IPS-11a (cell line): ENCODE measurements at regions not wholly inside any gene's neighbourhood (a gene's known extent, or its start where the extent isn't known, plus 50 kb on each side); places are given as distances from the start of the nearest gene placed in this dataset.
"Not testable (repeated sequence)": the region's sequence is repeated elsewhere in the genome, so short reads cannot be mapped to it uniquely, and the experiment has no call there.

ENCODE experiments used
- H3K4me3 ChIP-seq: one replicate; pipeline ENCODE4 v1.5.1; 2013; ENCODE audit warnings: low read depth, low read length, control low read depth

GRCh38 chr1:194787001-194787400 lies 1600.6 kb upstream of the B3GALT2 start:
- H3K4me3 ChIP-seq: no peak overlapping the region

- no peak overlapping the region for H3K4me3 ChIP-seq
Measured at GRCh38 chr1:194786027-194786426, 1599.6 kb upstream of the B3GALT2 start.

GRCh38 chr1:194776657-194777056 lies 1590.2 kb upstream of the B3GALT2 start:
- H3K4me3 ChIP-seq: no peak overlapping the region

DNA sequence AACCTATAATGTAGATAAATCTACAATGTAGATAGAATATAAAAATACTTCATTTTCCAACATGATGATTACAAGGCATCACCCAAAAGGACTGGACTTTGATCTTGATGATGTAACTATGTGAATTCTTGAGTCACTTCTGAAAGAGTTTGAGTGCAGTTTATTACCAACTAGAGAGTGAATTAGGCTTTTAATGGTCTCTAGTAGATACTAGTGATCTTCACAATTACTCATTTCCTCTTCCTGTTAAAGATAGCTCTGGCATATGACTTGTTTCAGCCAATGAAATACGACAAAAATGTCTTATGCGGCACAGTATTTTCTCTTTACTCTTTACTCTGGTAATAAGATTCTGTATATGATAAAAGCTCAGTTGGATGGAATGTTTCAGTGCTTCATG lies 1588.1 kb upstream of the B3GALT2 start:
- H3K4me3 ChIP-seq: no peak overlapping the region

DNA sequence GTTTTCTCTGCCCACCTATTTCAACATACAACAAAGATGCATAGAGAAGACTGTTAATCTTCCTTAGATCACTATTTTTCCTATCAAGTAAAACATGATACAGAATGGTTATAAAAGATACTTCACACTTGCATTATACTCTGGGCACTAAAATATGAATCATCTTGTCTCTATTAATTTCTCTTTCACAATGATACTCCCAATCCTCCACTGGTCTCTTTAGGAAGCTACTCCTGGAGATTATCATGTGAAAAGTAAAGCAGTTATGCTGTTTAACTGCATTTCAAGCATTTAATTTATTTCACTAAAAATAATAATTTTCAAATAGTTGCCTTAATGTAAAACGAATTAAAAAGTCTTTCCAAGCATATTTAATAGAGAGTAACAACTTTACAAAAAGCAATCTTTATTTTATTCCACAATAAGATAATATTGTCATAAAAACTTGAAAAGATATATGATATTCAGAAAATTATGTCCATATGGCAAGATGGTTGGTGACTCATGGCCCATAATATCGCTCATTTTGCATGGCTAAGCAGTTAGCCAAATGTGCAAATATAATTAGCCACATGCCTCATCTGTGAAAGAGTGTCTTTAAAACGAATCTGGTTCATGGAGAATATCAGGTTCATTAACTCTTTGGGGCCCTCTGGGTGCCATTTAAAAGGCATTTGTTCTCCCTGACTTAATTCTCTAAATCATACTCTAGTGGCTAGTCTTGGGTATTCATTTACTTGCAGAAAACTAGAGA lies 1569.0 kb upstream of the B3GALT2 start:
- no peak overlapping the region for H3K4me3 ChIP-seq

- H3K4me3 ChIP-seq: not testable (repeated sequence)
Measured at GRCh38 chr1:194738843-194739242, 1552.4 kb upstream of the B3GALT2 start.

DNA sequence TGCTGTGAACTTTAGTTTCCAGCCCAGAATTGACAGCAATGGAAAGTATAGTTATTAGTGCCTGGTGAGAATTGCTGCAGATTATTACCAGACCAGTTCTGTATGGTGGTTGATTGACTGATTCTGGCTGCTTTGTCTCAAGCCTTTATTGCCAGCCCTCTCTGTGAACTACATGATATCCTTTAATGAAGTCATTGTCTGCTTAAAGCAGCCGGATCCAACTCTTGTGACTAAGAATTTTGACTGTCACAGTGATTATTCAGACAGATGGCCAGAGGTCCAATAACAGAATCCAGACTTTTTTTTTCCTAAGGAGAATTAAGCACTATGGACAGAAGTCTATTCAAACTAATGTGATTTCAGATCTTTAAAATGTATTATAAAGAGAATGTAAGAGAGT lies 1548.6 kb upstream of the B3GALT2 start:
- H3K4me3 ChIP-seq: no peak overlapping the region

GRCh38 chr1:194731025-194731424 lies 1544.6 kb upstream of the B3GALT2 start:
- H3K4me3 ChIP-seq: no peak overlapping the region

- no peak overlapping the region for H3K4me3 ChIP-seq
Measured at GRCh38 chr1:194730304-194730703, 1543.9 kb upstream of the B3GALT2 start.

DNA sequence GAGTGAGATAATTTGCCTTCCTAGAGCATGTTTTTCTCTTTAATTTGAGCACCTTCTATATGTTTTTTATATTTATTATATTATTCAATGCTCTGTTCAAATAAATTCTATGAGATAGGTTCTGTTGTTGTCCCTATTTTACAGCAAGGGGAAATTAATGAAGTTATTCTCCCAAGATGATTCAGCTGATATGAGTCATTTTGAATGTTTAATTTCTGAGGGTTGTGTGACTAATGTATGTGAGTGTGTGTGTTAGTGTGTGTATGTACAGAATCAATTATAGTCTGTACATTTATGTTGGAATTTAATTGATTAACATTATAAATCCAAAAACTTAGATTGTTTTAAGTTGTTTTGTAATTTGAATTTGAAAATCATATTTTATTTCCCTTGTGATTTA lies 1536.7 kb upstream of the B3GALT2 start:
- H3K4me3 ChIP-seq: no peak overlapping the region

GRCh38 chr1:194717941-194718340 lies 1531.5 kb upstream of the B3GALT2 start:
- H3K4me3 ChIP-seq: no peak overlapping the region

DNA sequence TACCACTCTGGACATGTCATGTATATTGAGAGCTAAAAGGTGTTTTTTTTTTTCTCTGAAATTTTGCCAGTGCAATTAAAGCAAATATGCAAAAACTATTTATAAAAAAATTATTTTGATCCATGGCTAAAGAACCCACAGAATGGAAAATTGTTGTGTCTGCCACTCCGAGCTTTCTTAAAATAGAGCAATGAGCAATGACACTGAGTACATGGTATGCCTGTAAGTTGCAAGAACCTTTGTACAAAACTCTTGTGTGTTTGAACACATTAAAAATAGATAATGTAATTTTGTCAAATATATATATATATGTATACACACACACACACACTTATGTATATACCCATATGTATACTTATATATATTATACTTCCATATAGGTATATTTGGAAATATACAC lies 1530.9 kb upstream of the B3GALT2 start:
- H3K4me3 ChIP-seq: no peak overlapping the region

DNA sequence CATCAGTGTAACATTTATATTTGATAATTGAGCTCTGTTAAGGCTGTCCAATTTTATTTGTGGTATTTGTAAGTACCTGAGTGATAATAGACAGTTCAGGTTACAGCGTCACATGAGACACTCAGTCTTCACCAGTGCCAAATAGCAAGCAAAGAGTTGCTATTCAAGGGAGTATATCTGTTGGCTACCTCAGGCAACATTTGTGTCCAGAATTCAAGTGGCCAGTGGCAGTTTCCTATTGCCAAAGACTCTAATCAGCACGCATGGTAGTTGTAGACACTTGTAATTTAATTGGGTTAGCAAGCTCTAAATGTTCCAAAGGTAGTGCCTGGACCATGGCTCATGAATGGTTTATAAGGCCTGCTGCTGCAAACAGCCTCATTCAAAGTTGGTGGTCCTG lies 1524.3 kb upstream of the B3GALT2 start:
- H3K4me3 ChIP-seq: no peak overlapping the region

GRCh38 chr1:194709439-194709838 lies 1523.0 kb upstream of the B3GALT2 start:
- no peak overlapping the region for H3K4me3 ChIP-seq

- H3K4me3 ChIP-seq: no peak overlapping the region
Measured at GRCh38 chr1:194707074-194707473, 1520.7 kb upstream of the B3GALT2 start.

GRCh38 chr1:194705123-194705854 lies 1518.9 kb upstream of the B3GALT2 start:
- no peak overlapping the region for H3K4me3 ChIP-seq

- no peak overlapping the region for H3K4me3 ChIP-seq
Measured at GRCh38 chr1:194698908-194699318, 1512.5 kb upstream of the B3GALT2 start.

DNA sequence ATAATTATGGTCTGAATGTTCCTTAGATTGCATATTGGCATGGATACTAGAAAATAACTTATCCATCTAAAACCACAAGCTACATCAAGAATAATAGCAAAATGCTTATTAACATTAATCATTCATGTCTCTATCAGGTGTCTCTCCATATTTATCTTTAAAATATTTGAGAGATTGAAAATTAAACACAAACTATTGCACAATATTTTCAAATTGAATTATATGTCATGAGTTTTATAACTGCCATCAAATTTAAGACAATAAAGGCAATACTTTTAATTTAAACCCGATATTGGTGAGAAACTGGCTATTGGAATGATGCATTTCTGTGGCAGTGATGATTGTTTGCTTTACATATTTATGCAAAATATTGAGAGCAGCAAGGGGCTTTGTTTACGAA lies 1506.8 kb upstream of the B3GALT2 start:
- no peak overlapping the region for H3K4me3 ChIP-seq

GRCh38 chr1:194684636-194685035 lies 1498.2 kb upstream of the B3GALT2 start:
- no peak overlapping the region for H3K4me3 ChIP-seq

DNA sequence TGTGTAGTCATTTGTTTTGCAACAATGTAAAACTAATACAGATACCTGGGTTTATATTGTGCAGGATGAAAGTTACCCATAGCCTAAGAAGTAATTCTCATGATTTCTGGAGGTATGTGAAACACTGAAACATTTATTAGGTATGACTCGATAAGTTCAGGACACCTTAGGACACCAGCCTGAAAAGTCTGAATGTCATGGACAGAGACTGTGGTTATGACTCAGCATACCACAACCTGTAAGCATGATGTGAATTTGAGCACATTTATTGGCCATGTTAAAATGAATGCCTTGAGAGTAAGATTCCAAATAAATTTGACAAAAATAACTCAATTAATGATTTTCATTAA lies 1471.7 kb upstream of the B3GALT2 start:
- no peak overlapping the region for H3K4me3 ChIP-seq

DNA sequence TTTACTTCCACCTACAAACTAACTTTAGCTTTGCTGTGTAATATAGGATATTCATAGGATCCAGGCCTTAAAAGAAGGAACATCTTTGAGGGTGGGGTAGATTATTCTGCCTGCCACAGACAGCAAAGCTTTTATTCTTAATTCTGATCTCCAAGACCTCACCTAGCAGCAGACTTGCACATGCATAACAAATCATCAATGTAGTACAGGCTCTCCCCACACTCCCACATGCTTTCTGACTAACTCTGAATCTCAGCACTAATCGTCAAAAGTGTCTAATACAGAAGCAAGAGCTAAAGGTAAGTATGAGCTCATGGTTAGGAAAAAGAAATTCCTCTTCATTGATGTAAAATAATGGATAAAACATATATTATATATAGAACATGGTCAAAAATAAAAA lies 1468.5 kb upstream of the B3GALT2 start:
- H3K4me3 ChIP-seq: no peak overlapping the region

DNA sequence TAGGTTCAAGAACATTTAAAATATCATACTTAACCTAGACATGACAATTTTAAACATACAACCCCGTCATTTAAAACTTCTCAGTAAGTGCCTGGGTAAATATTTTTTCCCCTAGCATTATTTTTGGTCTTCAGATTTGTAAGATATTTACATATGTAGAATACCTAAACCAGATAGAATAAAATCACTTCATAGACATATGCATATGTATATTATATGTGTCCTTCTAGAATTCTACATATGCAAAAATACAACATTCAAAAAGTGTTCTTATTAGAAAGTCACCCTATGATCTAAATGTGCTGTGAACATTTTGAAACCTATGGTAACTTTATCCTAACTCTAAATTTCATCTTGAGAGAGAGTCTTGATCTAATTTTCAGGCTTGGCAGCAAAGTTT lies 1467.0 kb upstream of the B3GALT2 start:
- no peak overlapping the region for H3K4me3 ChIP-seq

DNA sequence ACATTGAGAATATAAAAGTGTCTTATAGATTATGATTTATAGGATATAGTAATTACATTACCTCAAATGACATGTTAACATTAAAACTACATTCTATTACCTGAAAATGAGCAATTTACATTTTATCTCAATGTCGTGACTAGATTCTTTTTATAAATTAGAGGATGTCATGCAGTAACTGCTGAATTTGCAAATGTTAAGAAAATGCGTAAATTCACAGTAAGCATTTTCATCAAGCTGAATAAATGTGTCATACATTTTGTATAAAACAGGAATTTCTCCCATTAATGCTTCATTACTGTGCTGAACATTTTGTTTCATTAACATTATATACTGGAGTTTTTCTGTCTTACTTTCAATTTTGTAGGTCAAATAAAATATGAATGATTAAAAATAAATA lies 1460.7 kb upstream of the B3GALT2 start:
- no peak overlapping the region for H3K4me3 ChIP-seq
